T1000 (cell line): ENCODE measurements at regions not wholly inside any gene's neighbourhood (a gene's known extent, or its start where the extent isn't known, plus 50 kb on each side); places are given as distances from the start of the nearest gene placed in this dataset.
"Not testable (repeated sequence)": the region's sequence is repeated elsewhere in the genome, so short reads cannot be mapped to it uniquely, and the experiment has no call there.

Source experiments
- DNase-seq: peaks from one replicate; lab custom pipeline; 2025; ENCODE audit warnings: mixed read lengths; lab: John Stamatoyannopoulos, UW

DNA sequence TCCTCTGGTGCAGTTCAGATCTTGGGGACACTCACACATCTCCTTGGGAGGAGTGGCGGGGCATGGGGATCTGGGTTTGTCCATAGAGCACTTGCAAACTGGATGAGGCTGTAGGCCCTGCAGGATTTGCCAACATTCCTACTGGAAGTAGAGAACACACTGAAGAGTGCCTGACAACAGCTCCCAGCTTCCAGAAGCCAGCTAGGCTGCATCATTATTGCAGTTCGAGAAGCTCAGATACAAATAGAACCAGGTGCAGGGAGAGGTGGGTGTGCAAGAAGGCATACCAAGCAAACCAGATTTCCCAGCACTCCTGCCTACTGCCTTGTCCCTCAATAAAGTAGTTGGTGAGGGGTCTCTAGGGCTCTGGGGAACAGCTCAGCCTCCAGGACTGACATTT is 52.5 kb downstream of the RHOB start:
- DNase-seq: no peak

DNA sequence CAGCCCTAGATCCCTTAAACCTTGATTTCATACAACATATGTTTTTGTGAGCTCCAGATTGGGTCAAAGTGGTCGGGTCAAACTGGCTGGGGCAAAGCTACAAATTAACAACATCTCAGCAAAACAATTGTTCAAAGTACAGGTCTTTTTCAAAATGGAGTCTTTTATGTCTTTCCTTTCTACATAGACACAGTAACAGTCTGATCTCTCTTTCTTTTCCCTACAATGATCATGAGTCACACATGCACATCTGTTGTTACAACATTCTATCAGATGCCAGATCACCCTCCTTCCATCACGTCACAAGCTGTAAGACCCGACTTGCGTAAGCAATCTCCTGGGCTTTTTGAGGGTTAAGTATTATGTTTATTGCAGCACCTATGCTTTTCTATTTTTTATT is 55.1 kb downstream of the RHOB start:
- no peak for DNase-seq

- not testable (repeated sequence) for DNase-seq
These were observed 55.6 kb downstream of the RHOB start for GRCh38 chr2:20502496-20502895.

GRCh38 chr2:20504174-20504573 is 57.3 kb downstream of the RHOB start:
- DNase-seq: no peak

DNA sequence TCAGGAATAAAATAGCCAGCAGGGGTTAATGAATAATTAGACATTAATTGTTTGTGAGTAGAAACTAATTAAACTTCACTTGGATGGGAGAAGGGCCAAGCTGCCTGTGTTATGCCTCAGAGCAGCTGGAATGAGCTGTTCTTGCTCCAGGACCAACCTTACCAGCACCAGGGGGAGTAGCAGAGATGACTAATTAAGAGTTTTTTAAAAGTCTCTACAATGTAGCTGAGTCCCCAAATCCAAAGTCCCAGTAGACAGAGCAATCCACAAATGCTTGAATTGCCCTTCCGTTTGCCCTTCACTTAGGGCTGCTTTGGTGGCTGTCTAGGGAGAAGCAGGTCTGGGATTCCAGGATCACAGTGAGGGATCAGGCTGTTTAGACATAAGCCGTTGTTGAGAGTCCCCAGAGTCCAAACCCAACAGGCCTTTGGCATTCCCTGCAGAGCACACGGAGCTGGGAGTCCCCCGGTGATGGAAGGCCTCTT is 59.4 kb downstream of the RHOB start:
- DNase-seq: no peak

DNA sequence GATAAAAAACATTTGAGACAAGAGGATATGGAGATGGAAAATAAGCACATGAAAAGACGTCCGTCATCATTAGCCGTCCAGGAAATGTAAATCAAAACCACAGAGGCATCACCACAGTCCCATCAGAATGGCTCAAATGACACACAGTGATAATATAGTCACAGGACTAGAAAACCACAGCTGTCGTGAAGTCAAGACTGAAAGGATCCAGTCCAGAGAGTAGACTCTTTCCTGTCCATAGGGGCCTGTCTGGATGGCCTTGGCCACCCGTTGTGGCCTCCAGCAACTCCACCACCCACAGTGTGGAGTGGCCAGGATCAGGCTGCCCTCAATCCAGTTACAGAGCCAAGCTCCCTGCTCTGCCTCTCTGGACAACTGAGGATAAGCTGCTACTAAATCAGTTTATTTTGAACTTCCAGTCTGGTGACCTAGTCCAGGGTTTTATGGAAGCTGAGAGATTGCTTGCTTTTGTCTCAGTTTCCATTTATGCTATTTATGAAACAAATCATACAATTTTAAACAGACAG is 60.4 kb downstream of the RHOB start:
- DNase-seq: no peak

GRCh38 chr2:20507711-20508110 is 60.8 kb downstream of the RHOB start:
- no peak for DNase-seq

- no peak for DNase-seq
These were observed 62.5 kb downstream of the RHOB start for GRCh38 chr2:20509301-20509769.

GRCh38 chr2:20509770-20510490 is 63.1 kb downstream of the RHOB start:
- DNase-seq: peak; percentile 18

DNA sequence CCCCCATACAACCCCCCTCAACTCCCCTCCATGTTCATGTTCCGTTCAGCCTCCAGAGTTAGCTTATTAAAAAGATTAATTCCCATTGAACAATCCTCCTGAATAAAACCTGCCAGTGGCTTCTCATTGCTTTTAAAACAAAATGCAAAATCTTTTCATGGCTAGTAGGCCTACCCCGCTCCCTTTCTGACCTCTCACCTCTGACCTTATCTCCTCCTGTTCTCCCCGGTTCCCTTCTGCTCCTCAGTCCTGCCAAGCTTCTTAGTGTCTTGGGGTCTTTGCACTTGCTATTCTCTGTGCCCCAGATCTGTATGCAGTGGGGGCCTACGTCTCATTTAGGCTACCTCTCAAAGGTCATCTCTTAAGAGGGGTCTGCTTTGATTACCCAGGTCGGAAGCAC is 64.3 kb downstream of the RHOB start:
- no peak for DNase-seq

DNA sequence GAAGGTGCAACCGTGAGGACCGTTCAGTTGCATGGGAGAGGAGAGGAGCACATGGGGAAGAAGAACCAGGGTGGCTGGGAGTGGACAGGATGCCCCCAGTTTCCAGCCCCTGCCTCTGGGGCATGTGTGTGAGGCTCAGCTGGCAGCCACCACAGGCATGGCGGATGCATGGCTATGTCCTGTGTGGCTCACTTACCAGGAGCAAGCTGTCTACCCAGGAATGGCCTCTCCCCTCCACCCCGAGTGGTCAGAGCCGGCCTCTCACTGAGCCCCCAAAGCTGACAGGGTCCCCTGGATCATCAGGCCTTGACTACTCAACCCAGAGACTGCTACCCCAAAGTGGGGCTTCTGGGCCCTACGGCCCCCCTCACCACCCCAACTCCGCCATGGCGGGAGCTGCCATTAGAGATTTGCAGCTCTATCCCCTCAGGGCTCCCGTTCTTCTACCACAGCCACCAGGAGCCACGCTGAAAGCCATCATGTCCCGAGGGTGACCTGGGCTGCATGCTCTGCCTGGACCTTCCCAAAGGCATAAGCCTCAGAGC is 65.3 kb downstream of the RHOB start:
- no peak for DNase-seq

GRCh38 chr2:20513946-20514345 is 67.1 kb downstream of the RHOB start:
- DNase-seq: no peak

DNA sequence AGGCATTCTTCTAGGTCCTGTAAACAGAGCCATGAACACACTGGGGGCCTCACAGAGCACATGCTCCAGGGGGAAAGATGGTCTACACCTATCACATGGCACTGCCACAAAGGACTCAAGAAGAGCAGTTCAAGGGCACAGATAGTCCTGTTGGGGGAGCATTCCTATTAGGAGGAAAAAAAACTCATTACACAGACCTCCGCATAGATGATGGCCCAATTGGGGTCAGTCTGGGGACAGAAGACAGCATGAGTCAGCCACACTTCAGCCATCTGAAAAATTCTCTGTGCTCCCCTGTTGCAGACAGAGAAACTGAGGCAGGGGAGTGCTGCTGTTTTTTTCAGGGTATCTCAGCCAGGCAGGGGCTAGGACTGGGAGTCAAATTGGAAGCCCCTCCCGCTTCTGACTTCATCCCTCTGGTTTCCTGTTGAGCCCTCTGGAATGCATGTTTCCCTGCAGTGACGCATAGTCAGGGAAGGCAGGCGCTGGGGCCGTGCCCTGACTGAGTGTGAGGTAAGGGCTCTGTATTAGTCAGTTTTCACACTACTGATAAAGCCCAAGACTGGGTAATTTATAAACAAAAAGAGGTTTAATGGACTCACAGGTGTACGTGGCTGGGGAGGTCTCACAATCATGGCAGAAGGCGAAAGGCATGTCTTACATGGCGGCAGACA is 67.9 kb downstream of the RHOB start:
- peak; percentile 57 for DNase-seq

DNA sequence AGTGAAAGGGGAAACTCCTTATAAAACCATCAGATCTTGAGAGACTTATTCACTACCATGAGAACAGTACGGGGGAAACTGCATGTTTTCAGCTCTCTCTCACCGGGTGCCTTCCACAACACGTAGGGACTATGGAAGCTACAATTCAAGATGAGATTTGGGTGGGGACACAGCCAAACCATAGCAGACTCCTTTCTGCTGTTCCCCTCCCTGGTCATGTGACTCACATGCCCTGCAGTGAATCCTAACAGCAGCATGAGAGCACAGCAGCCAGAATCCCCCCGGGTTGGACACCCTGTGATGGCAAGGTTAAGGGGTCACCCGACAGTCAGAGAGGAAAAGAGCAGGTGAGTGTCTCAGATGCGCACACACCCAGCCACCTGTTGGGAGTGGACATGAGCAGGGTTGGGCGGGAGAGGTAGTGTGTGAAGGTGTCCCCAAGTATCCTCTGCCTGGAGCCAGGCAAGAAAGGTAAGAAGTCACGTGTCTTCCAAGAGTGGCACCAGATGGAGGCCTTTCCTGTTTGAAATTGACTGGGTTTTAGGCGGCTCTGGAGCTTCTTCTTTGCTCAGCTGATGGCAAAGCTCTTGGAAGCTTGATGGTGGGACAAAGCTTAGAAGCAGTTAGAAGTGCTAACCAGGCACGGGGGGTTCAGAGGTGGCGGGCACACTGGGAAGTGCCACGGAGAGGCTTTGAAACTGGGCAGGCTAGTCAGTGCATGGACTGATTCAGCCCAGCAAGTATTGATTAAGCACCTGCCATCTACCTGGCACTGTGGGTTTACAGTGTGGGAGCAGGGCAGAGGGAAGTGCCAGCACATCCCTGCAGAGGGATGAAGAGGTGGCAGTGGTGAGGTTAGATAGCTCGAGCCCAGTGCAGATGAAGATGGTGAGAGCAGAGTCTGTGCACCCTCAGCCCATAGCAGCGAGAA is 68.7 kb downstream of the RHOB start:
- DNase-seq: no peak

GRCh38 chr2:20516291-20516645 is 69.4 kb downstream of the RHOB start:
- DNase-seq: no peak

DNA sequence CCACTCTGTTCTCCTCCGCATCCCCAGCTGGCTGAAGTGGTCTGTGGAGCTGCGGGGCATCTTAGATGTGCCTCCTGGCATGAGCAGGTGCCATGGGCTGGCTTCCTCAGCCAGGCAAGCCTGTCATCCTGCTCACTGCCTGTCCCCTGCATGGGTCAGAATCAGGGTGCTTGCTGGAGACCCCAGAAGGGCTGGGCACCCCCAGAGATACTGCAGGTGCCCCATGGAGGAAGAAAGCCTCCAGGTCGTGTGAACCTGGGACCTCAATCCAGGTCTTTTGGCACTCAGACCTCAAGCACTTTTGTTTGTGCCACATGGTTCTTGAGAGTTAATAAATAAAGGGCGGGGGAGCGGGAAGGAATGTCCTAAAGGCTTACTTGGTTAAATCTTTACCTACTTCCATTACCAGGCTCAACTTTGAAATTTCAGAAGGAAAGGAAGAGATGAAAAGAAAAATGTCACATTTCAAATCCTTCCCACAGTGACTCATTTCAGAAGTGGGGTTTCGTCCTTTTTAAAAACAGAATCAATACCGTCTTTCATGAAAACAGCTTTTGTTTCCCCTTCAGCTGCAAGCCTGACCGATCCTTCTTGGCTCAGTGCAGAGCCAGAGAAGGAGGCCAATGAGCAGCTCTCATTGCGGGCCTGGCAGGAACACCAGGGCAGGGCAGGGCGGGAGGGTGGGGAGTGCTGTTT is 69.9 kb downstream of the RHOB start:
- DNase-seq: no peak

- DNase-seq: no peak
These were observed 72.4 kb downstream of the RHOB start for GRCh38 chr2:20519309-20519708.

- no peak for DNase-seq
These were observed 73.3 kb downstream of the RHOB start for GRCh38 chr2:20520128-20520527.

- DNase-seq: no peak
These were observed 74.3 kb downstream of the RHOB start for GRCh38 chr2:20521193-20521592.

- no peak for DNase-seq
These were observed 74.9 kb downstream of the RHOB start for GRCh38 chr2:20521682-20522189.
